ENCODE measurements at regions not wholly inside any gene's neighbourhood (a gene's known extent, or its start where the extent isn't known, plus 50 kb on each side); places are given as distances from the start of the nearest gene placed in this dataset.

GRCh38 chr5:145499483-145499882, 335.7 kb downstream of the PRELID2 start:
- no peak for DNase-seq

GRCh38 chr5:145497052-145497451, 338.1 kb downstream of the PRELID2 start:
- no peak for DNase-seq

- DNase-seq: no peak
These were observed 339.4 kb downstream of the PRELID2 start for GRCh38 chr5:145495741-145496140.

DNA sequence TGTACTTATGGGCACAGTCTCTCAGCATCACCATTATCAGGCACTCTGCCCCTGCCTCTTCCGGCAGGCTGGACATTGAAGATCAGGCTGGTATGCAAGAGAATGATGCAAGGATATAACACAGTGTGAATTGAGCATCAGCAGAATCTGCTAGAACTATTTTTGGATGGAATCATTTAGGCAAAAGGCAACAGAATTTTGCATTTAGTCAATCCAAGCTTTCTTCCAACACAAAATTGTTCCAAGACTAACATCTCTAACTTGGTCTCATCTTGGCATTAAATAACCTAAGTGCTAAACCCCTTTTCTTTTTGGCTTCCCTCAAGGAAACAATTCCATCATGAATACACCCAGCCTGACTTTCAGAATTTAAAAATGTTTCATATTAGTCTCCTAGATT, 339.9 kb downstream of the PRELID2 start:
- DNase-seq: no peak

GRCh38 chr5:145493435-145493834, 341.7 kb downstream of the PRELID2 start:
- DNase-seq: no peak

DNA sequence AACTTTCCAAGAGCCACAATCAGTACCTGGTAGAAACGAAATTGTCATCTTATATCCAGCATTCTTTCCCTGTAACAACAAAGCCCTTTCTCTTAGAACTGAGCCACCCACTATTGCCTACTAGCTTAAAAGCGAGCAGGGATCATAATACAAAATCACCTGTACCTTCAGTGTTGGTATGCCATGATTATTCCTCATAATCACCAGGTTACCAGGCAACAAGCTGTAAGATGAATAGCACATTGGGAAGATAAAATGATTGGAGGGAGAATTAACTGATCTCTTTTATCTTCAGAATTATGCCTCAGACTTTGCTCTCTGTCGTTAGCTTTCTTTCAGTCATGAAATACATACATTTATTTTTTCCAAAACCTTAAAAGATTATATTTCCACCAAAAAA, 345.6 kb downstream of the PRELID2 start:
- DNase-seq: no peak

DNA sequence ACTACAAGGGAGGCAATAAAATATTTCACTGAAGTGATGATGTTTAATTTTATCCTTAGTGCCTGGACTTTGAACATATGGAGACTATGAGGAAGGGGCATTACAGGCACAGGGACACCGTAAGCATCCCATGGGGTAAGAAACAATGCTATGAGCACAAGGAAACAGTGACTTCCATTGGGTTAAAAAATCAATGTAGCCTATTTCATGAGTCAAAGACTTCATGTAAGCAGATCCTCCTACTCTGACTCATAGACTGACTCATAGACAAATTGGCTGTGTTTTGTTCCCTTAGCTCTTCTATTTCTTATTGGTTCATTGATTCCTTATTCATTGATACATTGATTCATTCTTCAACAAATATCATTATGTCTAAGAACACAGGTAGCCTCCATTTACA, 351.0 kb downstream of the PRELID2 start:
- DNase-seq: no peak

GRCh38 chr5:145483212-145483611, 351.9 kb downstream of the PRELID2 start:
- no peak for DNase-seq

GRCh38 chr5:145479857-145480256, 355.3 kb downstream of the PRELID2 start:
- DNase-seq: no peak

- DNase-seq: no peak
These were observed 355.9 kb downstream of the PRELID2 start for GRCh38 chr5:145479271-145479670.

GRCh38 chr5:145478651-145479050, 356.5 kb downstream of the PRELID2 start:
- no peak for DNase-seq

GRCh38 chr5:145473042-145473642, 362.0 kb downstream of the PRELID2 start:
- DNase-seq: no peak

DNA sequence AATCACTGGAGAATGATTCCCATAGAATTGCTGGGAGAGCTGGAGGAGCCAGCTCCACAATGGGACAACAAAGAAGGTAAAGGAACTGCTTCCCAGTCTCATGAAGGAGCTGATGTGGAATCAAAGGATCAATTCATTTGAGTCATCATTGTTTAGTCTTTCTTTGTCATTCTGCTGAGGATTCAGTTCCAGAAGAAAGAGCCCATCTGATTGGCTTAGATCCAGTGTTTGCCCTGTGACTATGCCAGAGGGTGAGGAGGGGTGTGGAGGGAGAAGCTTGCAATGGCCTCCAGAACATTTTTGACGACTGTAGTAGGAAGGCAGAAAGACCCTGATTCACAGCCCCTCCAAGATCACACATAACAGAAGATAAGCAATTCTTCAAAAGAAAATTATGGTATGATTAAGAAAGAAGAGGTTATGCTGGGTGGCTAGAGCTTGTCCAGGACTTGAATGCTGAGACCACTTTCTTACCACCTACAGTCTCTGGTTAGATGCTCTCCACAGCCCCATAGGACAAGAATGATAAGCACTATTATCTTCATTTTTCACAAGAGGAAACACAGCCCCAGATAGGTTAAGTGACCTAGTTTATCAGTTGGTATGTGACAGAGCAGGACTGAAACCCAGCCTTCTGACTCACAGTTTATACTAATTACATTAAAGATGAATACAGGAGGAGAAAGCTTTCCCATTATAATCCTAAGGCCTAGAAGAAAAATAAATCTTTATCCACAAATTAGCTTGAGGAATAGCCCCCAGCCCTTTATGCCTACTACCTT, 363.1 kb downstream of the PRELID2 start:
- no peak for DNase-seq

DNA sequence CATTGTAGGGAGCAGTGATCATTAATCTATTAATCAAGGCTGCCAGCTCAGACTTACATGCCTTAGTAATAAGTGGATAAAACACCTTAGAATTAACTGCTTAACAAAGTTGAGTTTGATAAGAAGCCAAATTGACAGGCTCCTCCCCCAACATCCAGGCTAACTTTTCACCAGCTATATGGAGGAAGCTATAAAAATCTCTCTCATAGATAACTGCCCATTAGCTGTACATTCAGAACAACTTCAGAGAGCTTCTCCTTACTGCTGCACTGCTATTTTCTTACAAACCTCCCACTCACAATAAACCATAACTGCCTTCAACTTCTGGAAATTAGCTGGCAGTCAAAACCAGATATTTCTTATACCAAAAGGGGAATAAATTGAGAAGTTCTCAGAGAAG, 364.1 kb downstream of the PRELID2 start:
- DNase-seq: no peak

- no peak for DNase-seq
These were observed 364.7 kb downstream of the PRELID2 start for GRCh38 chr5:145470396-145470979.

GRCh38 chr5:145467446-145467845, 367.7 kb downstream of the PRELID2 start:
- DNase-seq: no peak

- no peak for DNase-seq
These were observed 368.6 kb downstream of the PRELID2 start for GRCh38 chr5:145466533-145466932.

GRCh38 chr5:145465474-145466263, 369.5 kb downstream of the PRELID2 start:
- no peak for DNase-seq

DNA sequence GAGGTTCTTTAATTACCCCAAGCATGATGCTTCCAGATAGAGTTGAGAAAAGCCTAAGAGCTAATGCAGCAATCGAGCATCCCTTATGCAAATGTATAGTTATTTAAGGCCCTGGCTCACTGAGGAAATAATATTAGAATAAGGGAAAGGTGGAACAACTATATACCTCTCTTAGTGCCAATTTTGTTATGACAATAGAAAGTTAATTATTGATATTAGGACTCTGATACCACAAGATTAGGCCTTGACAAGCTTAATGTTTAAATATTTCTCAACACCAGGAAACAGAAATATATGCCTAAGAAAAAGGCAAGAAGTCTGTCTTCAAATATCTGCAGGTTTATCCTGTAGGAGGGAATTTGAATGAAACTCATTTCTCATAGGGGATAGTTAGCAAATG, 371.0 kb downstream of the PRELID2 start:
- no peak for DNase-seq

DNA sequence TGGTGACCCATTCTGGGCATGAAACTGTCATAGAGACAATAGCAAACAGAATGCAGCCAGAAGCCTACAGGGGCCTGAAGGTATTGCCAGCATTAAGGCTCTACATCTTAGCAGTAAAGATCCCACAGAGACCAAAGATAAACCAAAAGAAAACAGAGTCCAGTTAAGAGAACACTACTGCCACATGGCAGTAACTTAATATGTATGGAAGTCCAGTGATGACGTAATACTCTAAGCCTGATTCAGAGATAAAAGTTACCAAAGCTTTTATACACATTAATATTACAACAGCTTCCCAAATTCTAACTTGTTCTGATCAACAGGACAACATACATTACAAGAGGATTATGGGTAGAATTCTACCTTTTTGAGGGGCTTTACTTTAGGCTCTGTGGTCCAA, 371.5 kb downstream of the PRELID2 start:
- no peak for DNase-seq

- DNase-seq: no peak
These were observed 372.6 kb downstream of the PRELID2 start for GRCh38 chr5:145462525-145462924.

GRCh38 chr5:145450286-145450885, 384.8 kb downstream of the PRELID2 start:
- no peak for DNase-seq

DNA sequence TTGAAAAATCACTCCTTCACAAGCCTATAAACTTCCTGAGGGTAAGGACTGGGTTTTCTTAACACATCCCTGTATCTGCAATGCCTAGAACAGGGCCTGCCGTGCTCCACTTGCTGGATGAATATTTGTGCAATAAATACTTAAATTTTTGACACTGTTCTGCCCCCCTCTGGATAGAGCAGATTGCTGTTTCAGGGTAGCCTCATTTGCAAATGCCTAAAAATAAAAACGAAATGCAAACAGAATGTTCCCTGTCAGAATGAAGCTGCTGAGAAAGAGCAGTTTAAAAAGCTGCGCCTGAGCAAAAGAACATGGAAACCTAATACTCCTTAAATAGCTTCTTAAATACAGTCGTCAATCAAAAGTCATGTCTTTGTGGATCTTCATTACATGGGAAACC, 385.3 kb downstream of the PRELID2 start:
- no peak for DNase-seq
